ENCODE measurements at regions not wholly inside any gene's neighbourhood (a gene's known extent, or its start where the extent isn't known, plus 50 kb on each side); places are given as distances from the start of the nearest gene placed in this dataset.
A peak's percentile ranks its signal among the peaks of the same experiment; 100 is the strongest.

DNA sequence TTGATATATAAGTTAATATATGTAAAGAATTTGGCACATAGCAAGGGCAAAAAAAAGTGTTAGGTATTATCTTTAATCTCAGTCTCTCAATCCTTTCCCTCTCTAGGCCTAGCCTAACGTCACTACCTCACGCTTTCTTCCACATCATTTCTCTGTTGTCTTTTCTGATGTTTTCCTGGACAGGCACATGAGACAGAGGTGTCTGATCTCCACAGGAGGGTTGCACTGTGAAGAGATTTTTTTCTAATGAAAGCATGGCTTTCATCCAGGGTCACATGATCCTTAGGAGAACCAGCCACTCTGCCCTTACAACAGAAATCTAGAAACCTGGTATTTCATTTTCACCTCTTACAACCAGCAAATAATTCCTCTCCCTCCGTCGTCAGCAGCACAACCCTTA, 1268.3 kb downstream of the XPNPEP1 start:
- TF ChIP-seq, protein P1, sequence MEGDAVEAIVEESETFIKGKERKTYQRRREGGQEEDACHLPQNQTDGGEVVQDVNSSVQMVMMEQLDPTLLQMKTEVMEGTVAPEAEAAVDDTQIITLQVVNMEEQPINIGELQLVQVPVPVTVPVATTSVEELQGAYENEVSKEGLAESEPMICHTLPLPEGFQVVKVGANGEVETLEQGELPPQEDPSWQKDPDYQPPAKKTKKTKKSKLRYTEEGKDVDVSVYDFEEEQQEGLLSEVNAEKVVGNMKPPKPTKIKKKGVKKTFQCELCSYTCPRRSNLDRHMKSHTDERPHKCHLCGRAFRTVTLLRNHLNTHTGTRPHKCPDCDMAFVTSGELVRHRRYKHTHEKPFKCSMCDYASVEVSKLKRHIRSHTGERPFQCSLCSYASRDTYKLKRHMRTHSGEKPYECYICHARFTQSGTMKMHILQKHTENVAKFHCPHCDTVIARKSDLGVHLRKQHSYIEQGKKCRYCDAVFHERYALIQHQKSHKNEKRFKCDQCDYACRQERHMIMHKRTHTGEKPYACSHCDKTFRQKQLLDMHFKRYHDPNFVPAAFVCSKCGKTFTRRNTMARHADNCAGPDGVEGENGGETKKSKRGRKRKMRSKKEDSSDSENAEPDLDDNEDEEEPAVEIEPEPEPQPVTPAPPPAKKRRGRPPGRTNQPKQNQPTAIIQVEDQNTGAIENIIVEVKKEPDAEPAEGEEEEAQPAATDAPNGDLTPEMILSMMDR (conservative IDR thresholded peaks at IDR 0.05; ENCODE audit: low read depth, low read length) = no peak
- no peak for DNase-seq (ENCODE audit: low read depth)

DNA sequence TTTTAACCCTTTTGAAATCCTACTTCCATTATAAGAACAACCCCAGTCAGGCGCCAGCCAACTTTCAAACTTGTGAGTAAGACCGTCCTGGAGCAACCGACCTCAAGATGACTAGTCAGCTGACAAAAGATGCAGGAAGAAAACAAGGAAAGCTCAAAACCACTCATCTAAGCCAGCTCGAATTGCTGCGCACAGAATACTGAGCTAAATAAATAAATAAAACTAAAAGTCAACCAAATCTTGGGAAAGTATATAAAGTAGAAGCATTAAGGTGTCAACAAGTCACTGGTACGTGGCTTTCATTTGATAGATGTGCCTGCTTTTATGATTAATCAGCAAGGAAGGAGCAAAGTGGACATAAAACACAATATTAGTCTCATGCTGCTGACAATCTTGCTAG, 1269.8 kb downstream of the XPNPEP1 start:
- H3K4me3 ChIP-seq (ENCODE audit: low read depth, low read length) = no peak overlapping the region
- no peak for DNase-seq (ENCODE audit: low read depth)
- TF ChIP-seq, protein P1 (conservative IDR thresholded peaks at IDR 0.05; ENCODE audit: low read depth, low read length) = no peak

More for the DNA sequence above, 1268.3 kb downstream of the XPNPEP1 start:
- no peak overlapping the region for H3K4me3 ChIP-seq (ENCODE audit: low read depth, low read length)

DNA sequence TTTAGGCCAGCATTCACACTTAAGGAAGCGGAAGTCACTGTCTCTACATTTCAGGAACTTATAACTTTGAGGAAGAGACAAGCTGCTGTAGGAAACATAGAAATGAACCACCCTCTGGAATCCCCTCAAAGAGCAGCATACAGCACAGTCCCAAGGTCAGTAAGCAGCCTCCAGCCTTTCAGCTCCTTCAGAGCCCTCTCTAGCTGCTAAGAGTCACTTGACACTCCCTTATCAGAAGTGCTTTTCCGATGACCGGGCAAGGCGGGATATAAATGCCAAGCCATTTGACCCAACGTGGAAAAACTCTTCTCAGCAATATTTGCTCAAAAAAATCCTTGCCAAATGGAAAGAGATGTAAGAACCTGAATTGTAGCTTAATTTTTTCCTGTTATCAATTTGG, 1284.3 kb downstream of the XPNPEP1 start:
- TF ChIP-seq, protein P1 (conservative IDR thresholded peaks at IDR 0.05; ENCODE audit: low read depth, low read length) = no peak
- no peak overlapping the region for H3K4me3 ChIP-seq (ENCODE audit: low read depth, low read length)
- no peak for DNase-seq (ENCODE audit: low read depth)

DNA sequence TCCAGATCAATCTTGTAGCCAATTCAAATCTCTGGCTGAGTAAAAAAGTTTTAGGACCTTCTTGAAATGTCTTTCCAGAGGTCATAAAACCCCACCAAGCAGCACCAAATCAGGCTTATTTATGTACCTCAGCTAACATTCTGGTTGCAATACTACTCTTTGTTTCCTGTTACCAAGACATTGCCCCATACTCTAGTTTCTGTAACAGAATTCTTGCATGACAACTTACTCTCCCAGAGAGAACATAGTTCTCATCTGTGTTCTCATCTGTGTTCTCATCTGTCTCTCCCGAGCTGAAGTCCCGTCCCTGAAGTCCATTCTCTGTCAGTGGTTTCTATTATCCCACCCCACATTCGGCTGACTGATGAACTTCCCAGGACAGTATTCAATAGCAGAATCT, 1285.1 kb downstream of the XPNPEP1 start:
- TF ChIP-seq, protein P1 (conservative IDR thresholded peaks at IDR 0.05; ENCODE audit: low read depth, low read length) = no peak
- DNase-seq (ENCODE audit: low read depth) = peak; percentile 11
- H3K4me3 ChIP-seq (ENCODE audit: low read depth, low read length) = no peak overlapping the region

DNA sequence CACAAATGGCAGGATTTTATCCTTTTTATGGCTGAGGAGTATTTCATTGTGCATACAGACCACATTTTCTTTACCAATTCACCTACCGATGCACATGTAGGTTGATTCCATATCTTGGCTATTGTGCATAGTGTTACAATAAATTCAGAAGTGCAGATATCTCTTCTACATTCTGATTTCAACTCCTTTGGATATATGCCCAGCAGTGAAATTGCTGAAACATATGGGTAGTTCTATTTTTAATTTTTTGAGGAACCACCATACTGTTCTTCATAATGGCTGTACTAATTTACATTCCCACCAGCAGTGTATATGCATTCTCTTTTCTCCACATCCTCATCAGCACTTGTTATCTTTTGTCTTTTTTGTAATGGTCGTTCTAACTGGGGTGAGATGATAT, 1290.3 kb downstream of the XPNPEP1 start:
- TF ChIP-seq, protein P1 (conservative IDR thresholded peaks at IDR 0.05; ENCODE audit: low read depth, low read length) = no peak
- H3K4me3 ChIP-seq (ENCODE audit: low read depth, low read length) = no peak overlapping the region
- DNase-seq (ENCODE audit: low read depth) = no peak

DNA sequence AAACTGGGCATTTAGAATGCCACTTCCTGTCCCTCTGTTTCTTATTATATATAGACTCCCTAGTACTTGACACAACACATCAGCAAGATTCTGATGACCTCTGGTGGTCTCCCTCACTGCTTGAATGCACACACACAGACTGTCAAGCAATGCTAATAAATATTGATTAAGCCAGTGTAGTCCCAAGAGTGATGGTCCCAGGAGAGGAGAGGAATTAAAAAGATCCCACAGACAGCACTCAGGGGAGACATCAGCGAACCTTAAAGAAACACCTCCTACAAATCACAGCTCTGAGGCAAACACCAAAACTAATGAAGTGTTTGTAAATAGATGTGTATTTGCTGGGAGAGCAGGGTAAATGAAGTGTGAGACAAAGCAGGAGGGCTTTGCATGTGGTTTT, 1291.2 kb downstream of the XPNPEP1 start:
- no peak for DNase-seq (ENCODE audit: low read depth)
- TF ChIP-seq, protein P1 (conservative IDR thresholded peaks at IDR 0.05; ENCODE audit: low read depth, low read length) = no peak

DNA sequence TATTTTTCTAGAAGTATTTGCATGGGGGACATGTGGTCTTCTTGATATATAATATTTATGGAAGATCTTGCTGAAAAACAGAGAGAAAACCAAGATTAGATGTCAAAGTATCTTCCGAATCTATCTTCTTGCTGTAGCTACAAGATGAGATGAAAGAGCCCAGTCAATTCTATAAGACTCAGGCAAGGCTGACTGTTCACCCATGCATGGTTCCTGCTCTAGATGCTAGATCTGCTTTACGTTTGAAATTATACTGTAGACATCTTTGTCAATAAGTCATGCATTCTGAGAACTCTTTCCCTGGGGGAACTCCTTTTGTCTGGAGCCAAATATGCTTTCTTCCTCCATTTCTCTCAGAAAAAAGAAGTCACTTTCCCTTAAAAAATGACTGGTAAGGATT, 1292.0 kb downstream of the XPNPEP1 start:
- no peak for DNase-seq (ENCODE audit: low read depth)
- no peak overlapping the region for H3K4me3 ChIP-seq (ENCODE audit: low read depth, low read length)

More for the DNA sequence above, 1291.2 kb downstream of the XPNPEP1 start:
- H3K4me3 ChIP-seq (ENCODE audit: low read depth, low read length) = no peak overlapping the region

More for the DNA sequence above, 1292.0 kb downstream of the XPNPEP1 start:
- TF ChIP-seq, protein P1 (conservative IDR thresholded peaks at IDR 0.05; ENCODE audit: low read depth, low read length) = no peak
